Left ventricle myocardium inferior (tissue), 1 donor: ENCODE measurements at regions not wholly inside any gene's neighbourhood (a gene's known extent, or its start where the extent isn't known, plus 50 kb on each side); places are given as distances from the start of the nearest gene placed in this dataset.

Experiments used
- DNase-seq: peaks from one replicate; pipeline ENCODE4 v3.0.0-alpha.2; 2020
- H3K27ac ChIP-seq: fragments of 200-600 bp; replicated peaks from 2 replicates; pipeline ENCODE4 v1.8.0; 2021
- H3K27me3 ChIP-seq: fragments of 200-600 bp; 2 replicates; pipeline ENCODE4 v1.8.0; 2021; ENCODE audit warnings: low read depth
- H3K36me3 ChIP-seq: fragments of 200-600 bp; 2 replicates; pipeline ENCODE4 v1.8.0; 2021
- H3K4me1 ChIP-seq: fragments of 200-600 bp; 2 replicates; pipeline ENCODE4 v1.8.0; 2021
- H3K4me3 ChIP-seq: fragments of 200-600 bp; 2 replicates; pipeline ENCODE4 v1.8.0; 2021; ENCODE audit warnings: mild to moderate bottlenecking, moderate library complexity
- H3K9me3 ChIP-seq: fragments of 200-600 bp; replicated peaks from 2 replicates; pipeline ENCODE4 v1.8.0; 2021
- intact Hi-C: fragments of 100-400 bp; cut with micrococcal nuclease; formaldehyde crosslinking; loops from one replicate; pipeline ENCODE4 v1.11.0; 2022
- TF ChIP-seq, protein P1 (sequence below): fragments of 200-600 bp; IDR thresholded peaks from 2 replicates; pipeline ENCODE4 v1.8.0; 2021; ENCODE audit warnings: antibody characterized with exemption, mild to moderate bottlenecking, borderline replicate concordance
- donor health status: DM: no; HTN: yes; CAD: no; lungs with severe emphysema.

DNA sequence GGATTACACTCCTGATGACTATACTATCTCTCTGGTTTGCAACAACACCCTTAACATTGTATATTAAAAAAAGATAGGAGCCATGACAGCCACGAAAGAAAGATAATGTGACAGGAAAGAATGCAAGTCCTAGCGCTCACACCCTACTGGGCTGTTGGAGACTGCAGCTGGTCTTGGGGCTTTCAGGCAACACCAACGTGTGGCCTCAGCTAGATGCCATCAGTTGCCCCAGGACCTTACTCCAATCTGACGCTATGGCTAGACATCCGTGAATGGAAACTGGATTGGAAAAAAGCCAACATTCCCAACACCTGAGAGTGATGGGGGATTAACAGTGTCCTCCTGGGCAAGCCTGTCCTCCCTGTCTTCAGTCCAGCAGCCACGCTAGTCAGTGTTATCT, 357.4 kb upstream of the GULP1 start:
- TF ChIP-seq, protein P1, sequence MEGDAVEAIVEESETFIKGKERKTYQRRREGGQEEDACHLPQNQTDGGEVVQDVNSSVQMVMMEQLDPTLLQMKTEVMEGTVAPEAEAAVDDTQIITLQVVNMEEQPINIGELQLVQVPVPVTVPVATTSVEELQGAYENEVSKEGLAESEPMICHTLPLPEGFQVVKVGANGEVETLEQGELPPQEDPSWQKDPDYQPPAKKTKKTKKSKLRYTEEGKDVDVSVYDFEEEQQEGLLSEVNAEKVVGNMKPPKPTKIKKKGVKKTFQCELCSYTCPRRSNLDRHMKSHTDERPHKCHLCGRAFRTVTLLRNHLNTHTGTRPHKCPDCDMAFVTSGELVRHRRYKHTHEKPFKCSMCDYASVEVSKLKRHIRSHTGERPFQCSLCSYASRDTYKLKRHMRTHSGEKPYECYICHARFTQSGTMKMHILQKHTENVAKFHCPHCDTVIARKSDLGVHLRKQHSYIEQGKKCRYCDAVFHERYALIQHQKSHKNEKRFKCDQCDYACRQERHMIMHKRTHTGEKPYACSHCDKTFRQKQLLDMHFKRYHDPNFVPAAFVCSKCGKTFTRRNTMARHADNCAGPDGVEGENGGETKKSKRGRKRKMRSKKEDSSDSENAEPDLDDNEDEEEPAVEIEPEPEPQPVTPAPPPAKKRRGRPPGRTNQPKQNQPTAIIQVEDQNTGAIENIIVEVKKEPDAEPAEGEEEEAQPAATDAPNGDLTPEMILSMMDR = no peak
- intact Hi-C loops = no loop called here
- no peaks in the 10 kb centered on the region for H3K36me3 ChIP-seq
- H3K9me3 ChIP-seq = no peaks in the 10 kb centered on the region
- no peak for DNase-seq
- no peak overlapping the region for H3K27ac ChIP-seq
- no peak overlapping the region for H3K4me3 ChIP-seq
- no peaks in the 10 kb centered on the region for H3K4me1 ChIP-seq
- H3K27me3 ChIP-seq = no peaks in the 10 kb centered on the region

DNA sequence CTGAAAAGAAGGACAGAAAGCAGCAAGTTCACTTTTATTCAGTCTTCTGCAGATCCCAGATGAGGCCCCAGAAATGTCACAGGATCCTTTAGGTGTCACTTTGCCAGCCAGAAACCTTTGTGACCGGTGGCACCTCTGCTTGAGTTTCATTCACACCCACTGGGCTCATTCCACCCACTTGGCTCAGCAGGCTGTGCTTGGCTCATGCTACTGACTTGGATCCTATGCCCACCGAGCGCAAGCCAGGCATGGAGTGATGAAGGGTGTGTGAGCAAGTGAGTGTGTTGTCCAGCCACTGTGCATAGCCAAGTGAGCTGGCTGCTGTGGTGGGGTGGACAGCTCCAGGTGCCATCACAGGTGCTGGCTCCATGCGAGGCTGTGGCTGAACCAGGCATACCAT, 357.0 kb upstream of the GULP1 start:
- Histone ChIP-seq H3K27me3 (no peaks in the 10 kb centered on the region), H3K9me3 (no peaks in the 10 kb centered on the region), H3K27ac (no peak overlapping the region), H3K4me1 (no peaks in the 10 kb centered on the region), H3K36me3 (no peaks in the 10 kb centered on the region), H3K4me3 (no peak overlapping the region)
- DNase-seq = no peak
- TF ChIP-seq, protein P1 = no peak
- intact Hi-C loops = no loop called here

DNA sequence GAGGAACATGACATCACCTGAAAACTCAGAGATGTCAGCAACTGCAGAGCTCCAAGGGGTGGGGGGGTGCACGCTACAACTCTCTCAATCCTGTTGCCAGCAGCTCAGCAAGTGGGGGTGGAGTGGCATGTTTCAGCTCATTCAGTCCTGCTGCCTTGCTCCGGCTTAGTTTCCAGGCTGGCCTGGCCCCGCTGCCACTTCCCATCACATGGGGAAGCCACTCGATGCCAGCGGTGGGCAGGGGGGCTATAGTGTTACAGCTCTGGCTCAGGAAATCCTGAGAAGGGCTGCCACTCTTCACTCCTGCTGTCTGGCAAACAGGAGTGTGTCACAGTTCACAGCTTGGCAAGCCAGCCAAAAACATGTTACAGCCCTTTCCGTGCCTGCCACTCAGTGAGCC, 356.5 kb upstream of the GULP1 start:
- TF ChIP-seq, protein P1 = no peak
- no peaks in the 10 kb centered on the region for H3K4me1 ChIP-seq
- H3K27ac ChIP-seq = no peak overlapping the region
- DNase-seq = no peak
- no peak overlapping the region for H3K4me3 ChIP-seq
- intact Hi-C loops = no loop called here
- no peaks in the 10 kb centered on the region for H3K36me3 ChIP-seq
- no peaks in the 10 kb centered on the region for H3K9me3 ChIP-seq
- H3K27me3 ChIP-seq = no peaks in the 10 kb centered on the region

GRCh38 chr2:187936228-187936627, 355.4 kb upstream of the GULP1 start:
- no peak for DNase-seq
- Histone ChIP-seq H3K9me3 (no peaks in the 10 kb centered on the region), H3K27me3 (no peaks in the 10 kb centered on the region), H3K36me3 (no peaks in the 10 kb centered on the region), H3K4me1 (no peaks in the 10 kb centered on the region), H3K4me3 (no peak overlapping the region), H3K27ac (no peak overlapping the region)
- TF ChIP-seq, protein P1 = no peak
- intact Hi-C loops = no loop called here

DNA sequence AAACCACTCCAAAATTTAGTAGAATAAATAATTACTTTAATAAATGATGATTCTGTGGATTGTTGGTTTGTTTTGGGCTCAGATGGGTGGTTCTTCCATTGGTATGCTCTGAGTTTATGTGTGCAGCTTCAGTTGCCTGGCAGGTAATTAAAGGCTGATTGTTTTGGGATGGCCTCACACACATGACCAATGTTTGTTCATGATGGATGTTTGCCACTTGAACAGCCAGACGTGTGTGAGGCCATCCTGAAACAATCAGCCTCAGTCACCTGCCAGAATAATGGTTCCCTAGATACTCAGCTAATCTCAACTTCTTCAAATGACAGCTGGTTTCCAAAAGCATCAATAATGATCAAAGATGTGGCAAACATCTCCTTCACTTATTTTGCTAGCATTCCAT, 352.5 kb upstream of the GULP1 start:
- TF ChIP-seq, protein P1 = no peak
- no peaks in the 10 kb centered on the region for H3K27me3 ChIP-seq
- no peak overlapping the region for H3K27ac ChIP-seq
- H3K36me3 ChIP-seq = no peaks in the 10 kb centered on the region
- H3K9me3 ChIP-seq = no peaks in the 10 kb centered on the region
- intact Hi-C loops = no loop called here
- no peak for DNase-seq
- H3K4me1 ChIP-seq = no peaks in the 10 kb centered on the region
- H3K4me3 ChIP-seq = no peak overlapping the region

GRCh38 chr2:187942876-187943275, 348.8 kb upstream of the GULP1 start:
- TF ChIP-seq, protein P1 = no peak
- no peak for DNase-seq
- H3K27ac ChIP-seq = no peak overlapping the region
- H3K27me3 ChIP-seq = no peaks in the 10 kb centered on the region
- intact Hi-C loops = no loop called here
- no peaks in the 10 kb centered on the region for H3K36me3 ChIP-seq
- no peaks in the 10 kb centered on the region for H3K4me1 ChIP-seq
- no peak overlapping the region for H3K4me3 ChIP-seq
- H3K9me3 ChIP-seq = no peaks in the 10 kb centered on the region
